Thoracic aorta (tissue), 2 donors: ENCODE measurements at regions not wholly inside any gene's neighbourhood (a gene's known extent, or its start where the extent isn't known, plus 50 kb on each side); places are given as distances from the start of the nearest gene placed in this dataset.

Source experiments
- ATAC-seq: fragments of 150-250 bp; one replicate; pipeline ENCODE4 v1.8.0; 2017; ENCODE audit warnings: low read depth; ENCODE audit not compliant: insufficient number of reproducible peaks, low FRiP score
- DNase-seq: peaks from one replicate; pipeline ENCODE4 v3.0.0-alpha.2; 2020; ENCODE audit warnings: low spot score
- H3K27ac ChIP-seq, 2 donors: fragments of 200-600 bp; sonication (generic); 1 replicate in 1 of 2; 2 replicates in 1 of 2; pipeline ENCODE4 v1.5.1; 2016; ENCODE audit warnings: mild to moderate bottlenecking in 2 of 2, moderate library complexity in 2 of 2
- H3K27me3 ChIP-seq: fragments of 200-600 bp; sonication (generic); replicated peaks from 2 replicates; pipeline ENCODE4 v1.6.0; 2016; ENCODE audit warnings: mild to moderate bottlenecking; ENCODE audit not compliant: insufficient read depth
- H3K36me3 ChIP-seq: fragments of 200-600 bp; sonication (generic); one replicate; pipeline ENCODE4 v1.5.1; 2016
- H3K4me1 ChIP-seq, 2 donors: fragments of 200-600 bp; sonication (generic); 1 replicate in 1 of 2; 2 replicates in 1 of 2; pipeline versions ENCODE4 v1.5.1 to v1.6.0; 2016; ENCODE audit warnings: low read depth in 2 of 2, mild to moderate bottlenecking in 1 of 2; ENCODE audit not compliant: control insufficient read depth in 1 of 2
- H3K4me3 ChIP-seq: fragments of 200-600 bp; sonication (generic); 2 replicates; pipeline ENCODE4 v1.5.1; 2016; ENCODE audit warnings: mild to moderate bottlenecking
- H3K9me3 ChIP-seq: fragments of 200-600 bp; sonication (generic); 2 replicates; pipeline ENCODE4 v1.5.1; 2016
- TF ChIP-seq, protein P1 (sequence below): fragments of 200-600 bp; sonication (generic); IDR thresholded peaks from one replicate; pipeline ENCODE4 v1.5.1; 2019; ENCODE audit warnings: antibody characterized with exemption

DNA sequence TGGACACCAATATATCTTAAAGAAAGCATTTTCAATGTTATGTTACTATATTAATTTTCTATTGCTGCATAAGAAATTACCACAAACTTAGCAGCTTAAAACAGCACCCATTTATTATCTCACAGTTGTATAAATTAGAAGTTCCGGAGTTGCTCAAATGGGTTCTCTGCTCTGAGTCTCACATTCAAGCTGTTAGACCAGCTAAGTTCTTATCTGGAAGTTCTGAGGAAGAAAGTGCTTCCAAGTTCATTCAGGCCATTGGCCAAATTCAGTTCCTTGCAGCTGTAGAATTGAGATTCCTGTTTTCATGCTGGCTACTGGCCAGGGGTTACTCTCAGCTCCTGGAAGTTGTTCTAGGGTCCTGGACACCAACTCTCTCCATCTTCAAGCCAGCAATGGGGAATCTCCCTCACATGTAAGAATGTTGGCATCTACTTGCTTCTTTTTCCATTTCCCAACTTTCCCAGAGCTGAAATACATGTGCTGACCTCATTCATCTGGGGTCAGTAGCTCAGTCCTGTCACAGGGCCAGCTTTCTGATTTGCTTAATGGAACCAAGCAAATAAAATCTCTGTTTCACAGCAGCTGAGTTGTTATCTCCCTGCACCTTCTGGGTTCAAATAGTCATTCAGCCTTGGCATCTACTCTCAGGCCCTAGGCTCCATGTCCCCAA is 99.6 kb upstream of the INTU start:
- no peak overlapping the region for H3K4me3 ChIP-seq
- TF ChIP-seq, protein P1, sequence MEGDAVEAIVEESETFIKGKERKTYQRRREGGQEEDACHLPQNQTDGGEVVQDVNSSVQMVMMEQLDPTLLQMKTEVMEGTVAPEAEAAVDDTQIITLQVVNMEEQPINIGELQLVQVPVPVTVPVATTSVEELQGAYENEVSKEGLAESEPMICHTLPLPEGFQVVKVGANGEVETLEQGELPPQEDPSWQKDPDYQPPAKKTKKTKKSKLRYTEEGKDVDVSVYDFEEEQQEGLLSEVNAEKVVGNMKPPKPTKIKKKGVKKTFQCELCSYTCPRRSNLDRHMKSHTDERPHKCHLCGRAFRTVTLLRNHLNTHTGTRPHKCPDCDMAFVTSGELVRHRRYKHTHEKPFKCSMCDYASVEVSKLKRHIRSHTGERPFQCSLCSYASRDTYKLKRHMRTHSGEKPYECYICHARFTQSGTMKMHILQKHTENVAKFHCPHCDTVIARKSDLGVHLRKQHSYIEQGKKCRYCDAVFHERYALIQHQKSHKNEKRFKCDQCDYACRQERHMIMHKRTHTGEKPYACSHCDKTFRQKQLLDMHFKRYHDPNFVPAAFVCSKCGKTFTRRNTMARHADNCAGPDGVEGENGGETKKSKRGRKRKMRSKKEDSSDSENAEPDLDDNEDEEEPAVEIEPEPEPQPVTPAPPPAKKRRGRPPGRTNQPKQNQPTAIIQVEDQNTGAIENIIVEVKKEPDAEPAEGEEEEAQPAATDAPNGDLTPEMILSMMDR = no peak
- peaks cover 6% of the 10 kb centered on the region for H3K9me3 ChIP-seq
- H3K4me1 ChIP-seq = peaks cover 7 to 15% of the 10 kb centered on the region in 2 donors
- no peaks in the 10 kb centered on the region for H3K36me3 ChIP-seq
- DNase-seq (no peak), ATAC-seq (peak; percentile 69)
- H3K27me3 ChIP-seq = no peaks in the 10 kb centered on the region
- no peak overlapping the region for H3K27ac ChIP-seq

DNA sequence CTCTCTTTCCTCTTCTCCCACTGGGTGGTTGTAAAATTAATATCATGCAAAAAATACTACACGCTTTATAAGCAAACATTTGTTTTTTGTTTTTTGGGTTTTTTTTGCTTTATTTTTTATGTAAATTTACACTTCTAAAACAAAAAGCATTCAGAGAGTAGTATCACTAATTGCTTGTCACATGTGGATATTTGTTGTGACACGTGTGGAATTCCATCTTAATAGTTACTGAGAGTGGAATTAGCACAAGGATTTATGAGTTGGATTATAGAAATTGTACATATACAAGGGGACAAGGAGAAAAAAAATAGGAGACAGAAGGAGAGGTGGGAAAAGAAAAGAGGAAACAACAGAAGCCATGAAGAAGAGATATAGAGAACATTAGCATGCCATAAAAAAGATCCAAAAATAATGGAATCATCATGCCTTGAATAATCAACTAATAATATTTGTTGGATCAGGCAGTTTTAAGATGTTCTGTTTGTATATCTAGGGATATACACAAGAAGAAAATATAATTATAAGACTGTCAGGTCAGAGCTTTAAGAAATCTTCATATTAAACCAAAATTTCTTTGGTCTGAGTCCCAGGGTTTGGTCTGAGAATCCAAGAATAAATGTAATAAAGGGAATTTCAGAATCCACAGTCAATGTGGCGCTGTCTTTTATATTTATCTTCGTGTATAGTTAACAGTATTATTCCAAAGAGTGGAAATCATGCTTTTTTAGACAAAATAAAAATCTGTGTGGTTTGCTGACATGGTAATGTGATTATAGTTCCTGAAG is 98.5 kb upstream of the INTU start:
- DNase-seq (no peak), ATAC-seq (no peak)
- peaks cover 7 to 15% of the 10 kb centered on the region in 2 donors for H3K4me1 ChIP-seq
- no peaks in the 10 kb centered on the region for H3K27me3 ChIP-seq
- peaks cover 6% of the 10 kb centered on the region for H3K9me3 ChIP-seq
- TF ChIP-seq, protein P1 = no peak
- no peak overlapping the region for H3K4me3 ChIP-seq
- no peak overlapping the region for H3K27ac ChIP-seq
- no peaks in the 10 kb centered on the region for H3K36me3 ChIP-seq

DNA sequence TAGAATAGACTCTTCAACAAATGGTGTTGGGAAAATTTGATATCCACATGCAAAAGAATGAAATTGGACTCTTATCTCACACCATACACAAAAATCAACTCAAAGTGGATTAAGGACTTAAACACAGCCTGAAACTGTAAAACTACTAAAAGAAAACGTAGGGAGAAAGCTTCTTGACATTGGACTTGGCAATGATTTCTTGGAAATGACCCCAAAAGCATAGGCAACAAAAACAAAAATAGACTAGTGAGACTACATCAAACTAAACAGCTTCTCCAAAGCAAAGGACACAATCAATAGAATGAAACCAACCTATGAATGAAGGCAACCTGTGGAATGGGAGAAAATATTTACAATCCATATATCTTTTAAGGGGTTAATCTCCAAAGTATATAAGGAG is 94.7 kb upstream of the INTU start:
- H3K36me3 ChIP-seq = no peaks in the 10 kb centered on the region
- DNase-seq (no peak), ATAC-seq (no peak)
- H3K9me3 ChIP-seq = no peaks in the 10 kb centered on the region
- no peak overlapping the region for H3K4me3 ChIP-seq
- peaks cover 4 to 6% of the 10 kb centered on the region in 2 donors for H3K4me1 ChIP-seq
- no peaks in the 10 kb centered on the region for H3K27me3 ChIP-seq
- H3K27ac ChIP-seq = no peak overlapping the region
- TF ChIP-seq, protein P1 = no peak

DNA sequence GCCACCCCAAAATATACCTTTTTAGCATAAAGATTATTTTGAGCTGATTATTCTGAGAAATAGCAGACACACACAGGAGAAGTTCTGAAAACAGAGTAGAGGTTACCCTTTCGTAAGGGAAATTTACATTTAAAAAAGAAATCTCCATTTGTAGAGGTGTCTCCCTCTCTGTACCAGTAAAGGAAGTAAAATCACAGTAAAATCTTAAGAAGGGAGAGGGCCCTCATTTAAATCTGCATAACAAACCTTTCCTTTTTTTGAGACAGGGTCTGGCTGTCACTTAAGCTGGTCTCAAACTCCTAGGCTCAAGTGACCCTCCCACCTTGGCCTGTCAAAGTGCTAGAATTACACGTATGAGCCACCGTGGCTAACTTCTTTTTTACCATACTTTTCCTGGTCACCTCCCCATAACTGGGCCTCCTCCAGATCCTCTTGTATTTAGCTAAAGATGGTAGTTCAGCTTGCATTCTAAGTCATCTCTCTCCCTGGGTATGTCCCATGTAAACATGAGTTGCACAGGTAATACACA is 92.2 kb upstream of the INTU start:
- TF ChIP-seq, protein P1 = no peak
- DNase-seq (no peak), ATAC-seq (no peak)
- no peaks in the 10 kb centered on the region for H3K27me3 ChIP-seq
- H3K36me3 ChIP-seq = no peaks in the 10 kb centered on the region
- no peak overlapping the region for H3K27ac ChIP-seq
- H3K9me3 ChIP-seq = no peaks in the 10 kb centered on the region
- no peak overlapping the region for H3K4me3 ChIP-seq
- H3K4me1 ChIP-seq = no peaks in the 10 kb centered on the region

DNA sequence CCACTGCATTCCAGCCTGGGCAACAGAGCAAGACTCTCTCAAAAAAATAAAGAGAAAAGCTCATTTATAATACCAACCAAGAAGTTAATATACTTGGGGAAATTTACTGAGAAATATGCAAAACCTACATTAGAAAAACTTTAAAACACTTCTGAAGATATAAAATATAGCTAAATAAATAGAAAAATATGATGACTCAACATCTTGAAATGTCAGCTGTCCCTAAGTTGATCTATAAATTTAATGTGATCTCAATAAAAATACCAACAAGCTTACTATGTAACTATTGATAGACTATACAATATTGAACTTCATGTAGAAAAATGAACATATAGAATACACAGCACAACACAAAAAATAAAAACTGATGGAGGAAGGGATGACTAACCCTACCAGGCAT is 87.5 kb upstream of the INTU start:
- Histone ChIP-seq H3K9me3 (no peaks in the 10 kb centered on the region), H3K4me3 (no peak overlapping the region), H3K36me3 (no peaks in the 10 kb centered on the region), H3K27ac (no peak overlapping the region), H3K27me3 (no peaks in the 10 kb centered on the region), H3K4me1 (no peaks in the 10 kb centered on the region)
- no peak for DNase-seq
- TF ChIP-seq, protein P1 = no peak
- no peak for ATAC-seq
